Kidney epithelial cell (primary cell): ENCODE measurements at regions not wholly inside any gene's neighbourhood (a gene's known extent, or its start where the extent isn't known, plus 50 kb on each side); places are given as distances from the start of the nearest gene placed in this dataset.

Source experiments
- DNase-seq: peaks from one replicate; pipeline ENCODE4 v3.0.0-alpha.2; 2010; ENCODE audit warnings: low read depth
- H3K27me3 ChIP-seq: 2 replicates; pipeline ENCODE4 v1.6.0; 2011; ENCODE audit warnings: low read length; ENCODE audit not compliant: control insufficient read depth, insufficient read depth
- H3K36me3 ChIP-seq: 2 replicates; pipeline ENCODE4 v1.5.1; 2011; ENCODE audit warnings: low read length; ENCODE audit not compliant: control insufficient read depth, insufficient read depth
- H3K4me3 ChIP-seq: 2 replicates; pipeline ENCODE4 v1.5.1; 2011; ENCODE audit warnings: low read depth, mild to moderate bottlenecking, control low read depth, low read length
- CTCF ChIP-seq: IDR thresholded peaks from 2 replicates; pipeline ENCODE4 v1.5.1; 2011; ENCODE audit warnings: mild to moderate bottlenecking, moderate library complexity, low read length, control low read depth, inconsistent platforms; ENCODE audit not compliant: insufficient read depth, poor library complexity, severe bottlenecking

DNA sequence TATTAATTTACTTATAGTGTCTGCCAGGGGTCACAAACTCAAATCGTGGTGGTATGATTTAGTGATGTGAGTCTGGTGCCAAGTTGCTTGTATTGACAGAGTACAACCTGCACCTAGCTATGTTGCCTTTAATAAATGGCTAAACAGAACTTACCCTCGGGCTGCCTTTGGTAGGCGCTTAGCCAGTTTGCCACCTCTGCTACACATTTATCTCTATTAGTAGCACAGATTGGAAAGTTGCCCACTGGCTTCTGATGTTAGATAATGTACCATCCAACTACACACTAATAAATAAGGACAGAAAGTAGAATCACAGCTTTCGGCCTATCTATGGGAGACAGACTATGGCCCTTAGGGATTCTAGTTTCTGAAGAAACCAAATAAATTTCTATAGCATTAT lies 368.4 kb downstream of the MAN2A1 start:
- no peaks in the 10 kb centered on the region for H3K27me3 ChIP-seq
- H3K36me3 ChIP-seq: no peaks in the 10 kb centered on the region
- DNase-seq: no peak
- no peak overlapping the region for H3K4me3 ChIP-seq
- TF ChIP-seq CTCF: no peak

GRCh38 chr5:110062246-110062645 lies 372.5 kb downstream of the MAN2A1 start:
- Histone ChIP-seq H3K4me3 (no peak overlapping the region), H3K36me3 (no peaks in the 10 kb centered on the region), H3K27me3 (no peaks in the 10 kb centered on the region)
- TF ChIP-seq CTCF: no peak
- no peak for DNase-seq

GRCh38 chr5:110063640-110064602 lies 374.2 kb downstream of the MAN2A1 start:
- Histone ChIP-seq H3K27me3 (no peaks in the 10 kb centered on the region), H3K36me3 (no peaks in the 10 kb centered on the region), H3K4me3 (no peak overlapping the region)
- DNase-seq: no peak
- no peak for TF ChIP-seq CTCF

DNA sequence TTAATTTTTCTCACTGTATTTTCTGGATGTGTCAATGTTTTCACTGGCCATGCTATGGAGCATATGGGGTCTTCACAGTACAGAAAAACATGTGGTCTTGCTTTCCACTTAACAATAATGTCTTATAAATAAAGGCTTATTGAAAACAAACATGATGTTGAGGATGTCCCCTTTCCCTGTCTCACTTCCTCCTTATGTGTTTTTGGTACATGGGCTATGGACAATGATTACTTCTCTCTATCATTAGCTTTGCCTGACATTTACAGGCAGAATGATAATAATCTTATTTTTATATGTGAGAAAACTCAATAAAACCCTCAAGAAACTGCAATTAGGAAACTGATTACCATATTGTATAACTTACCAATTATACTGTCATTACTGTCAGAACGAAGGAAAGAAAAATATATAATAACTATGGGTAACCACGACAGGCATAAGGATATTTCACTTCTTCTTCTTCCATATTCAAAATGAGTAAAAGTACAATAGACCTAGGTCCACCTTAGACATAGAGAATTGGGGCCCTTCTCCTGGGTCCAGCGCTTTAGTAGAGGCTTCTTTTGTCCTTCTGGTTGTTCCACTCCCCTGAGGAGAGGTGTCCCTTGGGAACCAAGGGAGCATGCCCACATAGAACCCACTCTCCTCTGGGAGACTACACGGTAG lies 375.0 kb downstream of the MAN2A1 start:
- no peak for DNase-seq
- Histone ChIP-seq H3K27me3 (no peaks in the 10 kb centered on the region), H3K4me3 (no peak overlapping the region), H3K36me3 (no peaks in the 10 kb centered on the region)
- no peak for TF ChIP-seq CTCF

- Histone ChIP-seq H3K4me3 (no peak overlapping the region), H3K27me3 (no peaks in the 10 kb centered on the region), H3K36me3 (no peaks in the 10 kb centered on the region)
- TF ChIP-seq CTCF: no peak
- DNase-seq: no peak
These were observed 381.1 kb downstream of the MAN2A1 start for GRCh38 chr5:110070836-110071235.
